Endothelial cell of umbilical vein (primary cell): ENCODE measurements at regions not wholly inside any gene's neighbourhood (a gene's known extent, or its start where the extent isn't known, plus 50 kb on each side); places are given as distances from the start of the nearest gene placed in this dataset.

Experiments
- BruUV-seq: library from RNA; stranded (reverse); fragments of 400-500 nt; replicated peaks from 2 replicates; lab custom pipeline; 2021; lab: Mats Ljungman, UMichigan
- CTCF ChIA-PET: fragments of 300-600, 350-600 bp; sonication (Branson Sonifier 250); formaldehyde crosslinking; loops from one replicate; lab custom pipeline; 2021; ENCODE audit warnings: antibody characterized with exemption, inconsistent platforms; lab: Charles Lee
- POLR2A ChIA-PET: fragments of 300-600, 350-600 bp; sonication (Branson Sonifier 250); formaldehyde crosslinking; loops from one replicate; lab custom pipeline; 2021; ENCODE audit warnings: antibody characterized with exemption, inconsistent platforms; lab: Charles Lee
- DNase-seq: peaks from one replicate; pipeline ENCODE4 v3.0.0-alpha.2; 2011; ENCODE audit warnings: low read depth, low spot score
- FAIRE-seq: peaks from 2 replicates; lab custom pipeline; 2011; peaks lifted over from hg19 to GRCh38; lab: Jason Lieb, UNC
- H2AFZ ChIP-seq: 2 replicates; pipeline ENCODE4 v1.6.0; 2012; ENCODE audit warnings: low read depth, low read length, control low read depth, inconsistent platforms
- H3K27ac ChIP-seq: 2 replicates; pipeline ENCODE4 v1.5.1; 2011; ENCODE audit warnings: low read depth, mild to moderate bottlenecking, control low read depth, low read length, moderate library complexity; ENCODE audit not compliant: insufficient read depth
- H3K27me3 ChIP-seq, 2 experiments: 2 replicates each; pipeline versions ENCODE4 v1.6.0 to v1.6.1; 2011; ENCODE audit warnings: low read length in 2 of 2, mixed read lengths in 1 of 2; ENCODE audit not compliant: control insufficient read depth in 2 of 2, insufficient read depth in 2 of 2
- H3K36me3 ChIP-seq, 2 experiments: 2 replicates in 1 of 2; 3 replicates in 1 of 2; pipeline ENCODE4 v1.5.1; 2011; ENCODE audit warnings: low read length in 2 of 2, mild to moderate bottlenecking in 1 of 2, moderate library complexity in 1 of 2; ENCODE audit not compliant: control insufficient read depth in 2 of 2, insufficient read depth in 2 of 2; ENCODE audit errors: extremely low read depth in 1 of 2
- H3K4me1 ChIP-seq: 3 replicates; pipeline ENCODE4 v1.5.1; 2011; ENCODE audit warnings: mild to moderate bottlenecking, low read length; ENCODE audit not compliant: control insufficient read depth, insufficient read depth; ENCODE audit errors: extremely low read depth
- H3K4me2 ChIP-seq: 2 replicates; pipeline ENCODE4 v1.6.1; 2011; ENCODE audit warnings: low read length, control low read depth, mixed read lengths; ENCODE audit not compliant: insufficient read depth
- H3K4me3 ChIP-seq, 3 experiments: fragments of 200-600 bp in 1 of 3; sonication (generic), shearing (Covaris generic) in 1 of 3; replicated peaks in 1 of 3; 2 replicates each; pipeline ENCODE4 v1.5.1; 2011 to 2016; ENCODE audit warnings: control low read depth in 3 of 3, low read length in 3 of 3, mild to moderate bottlenecking in 2 of 3, inconsistent platforms in 1 of 3, low read depth in 1 of 3, moderate library complexity in 1 of 3; ENCODE audit not compliant: insufficient read depth in 1 of 3
- H3K79me2 ChIP-seq: 2 replicates; pipeline ENCODE4 v1.6.0; 2012; ENCODE audit warnings: low read length, inconsistent platforms; ENCODE audit not compliant: control insufficient read depth, insufficient read depth
- H3K9ac ChIP-seq: replicated peaks from 2 replicates; pipeline ENCODE3; 2011; ENCODE audit warnings: low read length, control low read depth; ENCODE audit not compliant: insufficient read depth; ENCODE audit errors: extremely low read depth
- H3K9me1 ChIP-seq: replicated peaks from 3 replicates; pipeline ENCODE4 v1.6.0; 2011; ENCODE audit warnings: mild to moderate bottlenecking, low read length; ENCODE audit not compliant: control insufficient read depth, insufficient read depth; ENCODE audit errors: extremely low read depth
- H3K9me3 ChIP-seq: replicated peaks from 2 replicates; pipeline ENCODE4 v1.5.1; 2012; ENCODE audit warnings: low read length, inconsistent platforms; ENCODE audit not compliant: control insufficient read depth, insufficient read depth
- H4K20me1 ChIP-seq: replicated peaks from 2 replicates; pipeline ENCODE3; 2011; ENCODE audit warnings: mild to moderate bottlenecking, low read length; ENCODE audit not compliant: control insufficient read depth, insufficient read depth; ENCODE audit errors: extremely low read depth
- CTCF ChIP-seq, 2 donors: IDR thresholded peaks; 1 replicate in 1 of 2; 2 replicates in 1 of 2; pipeline ENCODE4 v1.5.1; 2011; ENCODE audit warnings: low read length in 2 of 2, mild to moderate bottlenecking in 2 of 2, moderate library complexity in 2 of 2, control low read depth in 1 of 2, inconsistent platforms in 1 of 2, low read depth in 1 of 2; ENCODE audit not compliant: insufficient read depth in 1 of 2; ENCODE audit errors: extremely low read depth in 1 of 2
- FOS ChIP-seq: IDR thresholded peaks from 2 replicates; pipeline ENCODE4 v1.6.1; 2011; ENCODE audit warnings: mild to moderate bottlenecking, low read length, moderate library complexity, borderline replicate concordance; ENCODE audit not compliant: insufficient read depth
- GATA2 ChIP-seq: IDR thresholded peaks from 2 replicates; pipeline ENCODE4 v1.7.0; 2011; ENCODE audit warnings: low read depth, mild to moderate bottlenecking, moderate library complexity, mixed read lengths, low read length; ENCODE audit not compliant: insufficient read length, insufficient read depth
- JUN ChIP-seq: IDR thresholded peaks from 2 replicates; pipeline ENCODE4 v1.6.1; 2011; ENCODE audit warnings: borderline replicate concordance, low read depth; ENCODE audit not compliant: insufficient read length, insufficient read depth
- MAX ChIP-seq: IDR thresholded peaks from 2 replicates; pipeline ENCODE4 v1.6.1; 2011; ENCODE audit not compliant: insufficient read depth, insufficient read length
- POLR2A ChIP-seq: IDR thresholded peaks from 2 replicates; pipeline ENCODE4 v1.6.1; 2012; ENCODE audit warnings: low read depth, mild to moderate bottlenecking, control low read depth, low read length
- POLR2AphosphoS5 ChIP-seq: IDR thresholded peaks from 2 replicates; pipeline ENCODE4 v1.6.1; 2012; ENCODE audit warnings: low read depth, mild to moderate bottlenecking, control low read depth, low read length, moderate library complexity; ENCODE audit not compliant: insufficient read depth
- dilution Hi-C: fragments of 300-500 bp; cut with MboI; formaldehyde crosslinking; loops from one replicate; pipeline ENCODE4 v1.15.0; 2019; ENCODE audit warnings: low sequenced_read_pairs; ENCODE audit not compliant: extremely low pct_ligation_motif_present
- intact Hi-C: fragments of 100-400 bp; cut with micrococcal nuclease; formaldehyde crosslinking; loops from one replicate; pipeline ENCODE4 v1.10.0; 2022

DNA sequence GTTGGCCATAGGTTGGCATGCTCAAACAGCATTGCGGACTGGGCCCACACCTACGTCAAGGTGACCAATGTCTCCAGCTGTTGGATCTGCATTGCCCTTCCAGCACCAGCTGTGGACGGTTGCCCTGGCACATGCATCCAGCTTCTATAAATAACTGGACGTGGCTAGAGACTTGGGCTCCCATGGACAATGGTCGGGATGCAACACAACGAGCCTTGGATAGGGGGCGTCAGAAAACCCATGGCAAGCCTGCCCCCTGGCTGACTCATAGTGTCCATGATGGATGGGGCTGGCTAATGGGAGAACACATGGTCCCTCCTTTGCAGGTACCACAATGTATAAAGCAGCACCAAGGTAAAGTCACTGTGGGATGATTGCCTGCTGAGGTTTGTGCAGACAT lies 331.6 kb upstream of the FAR2 start:
- no peak for TF ChIP-seq GATA2
- TF ChIP-seq MAX, result no peak
- TF ChIP-seq JUN, result no peak
- no peak for TF ChIP-seq CTCF (IDR thresholded peaks at IDR 0.05; ENCODE audit: extremely low read depth in 1 of 2, insufficient read depth in 1 of 2, low read depth in 1 of 2, low read length in 2 of 2)
- no peak for TF ChIP-seq FOS
- no peak for TF ChIP-seq POLR2AphosphoS5
- TF ChIP-seq POLR2A, result no peak
- Histone ChIP-seq H3K27ac (no peak overlapping the region), H3K4me1 (no peaks in the 10 kb centered on the region), H3K9me3 (no peaks in the 10 kb centered on the region), H3K9ac (no peak overlapping the region), H3K4me3 (no peak overlapping the region), H3K79me2 (no peaks in the 10 kb centered on the region), H3K27me3 (no peaks in the 10 kb centered on the region), H3K36me3 (no peaks in the 10 kb centered on the region), H3K4me2 (no peak overlapping the region), H2AFZ (no peak overlapping the region), H3K9me1 (no peaks in the 10 kb centered on the region), H4K20me1 (no peaks in the 10 kb centered on the region)
- DNase-seq, result no peak
- POLR2A ChIA-PET, result no interaction called here
- CTCF ChIA-PET, result no interaction called here
- intact Hi-C loops, result no loop called here
- no peak for FAIRE-seq
- dilution Hi-C loops, result no loop called here
- no TSS peak for BruUV-seq
